NCI-H524 treated with DMSO at 0.1 percent for 48 hours (cell line): ENCODE measurements at regions not wholly inside any gene's neighbourhood (a gene's known extent, or its start where the extent isn't known, plus 50 kb on each side); places are given as distances from the start of the nearest gene placed in this dataset.

Source experiments
- DNase-seq: peaks from one replicate; lab custom pipeline; 2025; lab: John Stamatoyannopoulos, UW

GRCh38 chr6:40909811-40910210 lies 129.2 kb downstream of the UNC5CL start:
- DNase-seq, result no peak

GRCh38 chr6:40907198-40907701 lies 131.8 kb downstream of the UNC5CL start:
- no peak for DNase-seq

- no peak for DNase-seq
Measured at GRCh38 chr6:40906759-40907158, 132.3 kb downstream of the UNC5CL start.

- no peak for DNase-seq
Measured at GRCh38 chr6:40904583-40905194, 134.3 kb downstream of the UNC5CL start.

DNA sequence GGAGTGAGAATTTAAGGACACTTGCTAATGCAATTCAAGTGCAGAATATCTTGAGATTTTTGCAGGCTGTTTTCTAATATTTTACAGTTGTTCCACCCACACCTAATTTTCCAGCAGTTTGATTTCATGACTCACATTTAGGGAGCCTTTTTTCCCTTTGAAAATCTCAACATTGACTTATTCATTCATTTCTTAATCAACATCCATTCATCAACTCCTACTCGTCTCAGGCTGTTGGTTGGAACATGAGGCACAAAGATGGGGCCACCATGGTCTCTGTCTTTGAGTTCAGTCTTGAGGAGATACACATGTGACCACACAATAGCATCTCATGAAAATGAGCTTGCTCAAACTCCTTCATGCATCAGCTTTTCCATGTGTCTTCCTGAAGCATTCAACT lies 135.6 kb downstream of the UNC5CL start:
- no peak for DNase-seq

- no peak for DNase-seq
Measured at GRCh38 chr6:40901322-40902055, 137.5 kb downstream of the UNC5CL start.

DNA sequence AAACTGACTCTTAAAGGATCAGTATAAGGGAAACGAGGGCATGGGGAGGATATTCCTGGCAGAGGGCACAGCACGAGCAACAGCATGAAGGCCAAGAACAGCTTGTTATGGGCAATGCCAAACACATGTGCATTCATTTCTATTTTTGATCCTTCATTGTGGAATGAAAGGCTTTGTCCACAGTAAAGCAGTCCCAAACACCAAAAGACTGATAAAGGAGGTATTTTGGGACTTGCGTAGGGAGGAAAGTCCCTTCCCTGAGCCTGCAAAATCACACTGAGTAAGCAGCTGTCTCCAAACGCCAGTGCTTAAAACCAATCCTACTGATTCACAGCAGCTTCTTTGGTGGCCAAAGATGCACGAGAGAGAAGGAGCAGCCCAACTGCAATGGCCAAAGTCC lies 138.2 kb downstream of the UNC5CL start:
- DNase-seq, result no peak

DNA sequence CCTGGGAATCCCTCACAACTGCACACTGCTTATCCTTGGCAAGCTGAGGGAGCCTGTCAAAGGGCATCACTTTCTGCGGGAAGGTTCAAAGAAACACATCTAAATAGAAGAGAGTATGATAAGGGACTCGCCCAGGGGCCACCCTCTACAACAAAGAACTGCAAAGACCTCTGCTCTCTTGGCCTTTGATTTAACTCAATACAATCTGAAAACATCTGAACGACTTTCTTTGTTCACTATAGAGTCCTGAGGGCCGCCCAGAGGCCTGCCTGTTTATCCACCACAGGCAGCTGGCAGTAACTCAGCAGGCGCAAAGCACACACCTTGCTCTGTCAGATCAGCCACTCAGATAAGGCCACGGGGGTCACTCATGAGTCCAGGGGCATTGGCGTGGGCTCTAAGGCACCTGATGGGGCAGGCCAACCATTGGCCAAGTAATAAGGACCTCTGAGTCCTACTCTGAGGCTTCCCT lies 139.3 kb downstream of the UNC5CL start:
- DNase-seq, result no peak

GRCh38 chr6:40898073-40898472 lies 140.9 kb downstream of the UNC5CL start:
- DNase-seq, result no peak

- DNase-seq, result no peak
Measured at GRCh38 chr6:40897390-40898003, 141.5 kb downstream of the UNC5CL start.

GRCh38 chr6:40896696-40897095 lies 142.3 kb downstream of the UNC5CL start:
- no peak for DNase-seq

- DNase-seq, result no peak
Measured at GRCh38 chr6:40894962-40895799, 143.8 kb downstream of the UNC5CL start.

DNA sequence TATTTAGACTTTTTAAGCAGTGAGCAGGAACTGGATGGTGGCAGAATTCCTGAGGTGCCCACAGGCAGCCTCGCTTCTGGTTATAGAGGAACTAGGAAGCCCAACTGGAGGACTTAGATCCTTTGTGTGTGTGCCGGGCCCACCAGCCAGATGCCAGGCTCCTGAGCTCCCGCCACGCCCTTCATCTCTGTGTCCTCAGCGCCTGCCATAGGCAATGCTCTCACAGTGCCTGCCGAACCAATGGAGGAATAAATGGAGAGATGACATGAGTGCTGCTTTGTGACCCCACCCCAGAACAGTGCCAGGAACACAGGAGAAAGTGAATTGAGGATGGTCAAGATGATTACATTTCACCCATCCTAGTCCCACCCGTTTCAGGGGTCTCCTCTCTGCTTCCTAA lies 146.0 kb downstream of the UNC5CL start:
- no peak for DNase-seq

DNA sequence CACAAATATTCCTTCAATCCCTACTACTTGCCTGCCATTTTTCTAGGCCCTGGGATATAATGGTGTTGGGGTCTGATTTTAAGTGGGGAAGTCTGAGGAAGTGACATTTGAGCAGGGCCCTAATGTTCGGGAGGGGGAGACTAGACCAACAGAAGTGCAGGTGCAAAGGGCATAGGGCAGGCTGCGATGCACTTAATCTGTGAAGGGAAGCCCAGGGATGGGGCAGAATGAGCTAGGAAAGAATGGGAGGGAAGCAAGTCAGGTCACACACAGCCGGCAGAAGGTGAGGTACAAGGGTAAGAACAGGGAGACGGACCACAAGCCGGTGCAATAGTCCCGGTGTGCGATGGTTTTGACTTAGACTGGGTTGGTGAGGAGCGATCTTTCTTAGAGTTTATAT lies 146.8 kb downstream of the UNC5CL start:
- DNase-seq, result no peak

GRCh38 chr6:40891686-40892085 lies 147.3 kb downstream of the UNC5CL start:
- DNase-seq, result no peak

GRCh38 chr6:40891131-40891530 lies 147.9 kb downstream of the UNC5CL start:
- DNase-seq, result no peak

DNA sequence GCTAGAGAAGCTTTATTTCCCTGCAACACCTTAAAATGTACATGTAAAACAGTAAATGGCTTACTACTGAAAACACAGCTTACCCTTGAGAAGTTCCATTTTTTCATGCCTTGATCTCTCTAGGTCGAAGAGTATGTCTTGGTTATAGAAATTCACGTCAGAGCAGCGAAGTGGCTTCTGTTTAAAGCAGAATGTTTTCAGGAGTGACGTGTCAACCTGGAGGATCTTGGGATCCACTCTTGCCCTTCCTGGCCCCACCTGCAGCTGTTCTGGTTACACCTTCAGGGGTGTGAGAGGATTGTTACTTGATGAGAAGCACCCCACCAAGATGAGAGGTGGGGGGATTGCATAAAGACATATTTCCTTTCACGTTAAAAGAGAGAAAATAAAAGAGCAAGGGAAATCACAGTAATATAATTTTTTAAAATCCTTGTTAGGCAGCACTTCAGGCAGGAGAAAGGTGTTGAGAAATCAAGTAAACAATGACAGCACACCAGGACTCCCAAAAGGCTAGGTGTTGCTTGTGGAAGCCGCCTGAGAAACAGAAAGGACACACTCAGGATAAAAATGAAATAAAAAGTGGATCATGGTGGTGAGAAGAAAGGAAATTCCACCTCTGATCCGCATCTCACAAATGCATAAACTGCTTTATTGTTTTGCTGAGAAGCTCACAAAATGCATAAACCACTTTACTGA lies 149.7 kb downstream of the UNC5CL start:
- DNase-seq, result no peak

- no peak for DNase-seq
Measured at GRCh38 chr6:40888456-40888990, 150.5 kb downstream of the UNC5CL start.

- no peak for DNase-seq
Measured at GRCh38 chr6:40887792-40888340, 151.2 kb downstream of the UNC5CL start.

GRCh38 chr6:40887079-40887791 lies 151.8 kb downstream of the UNC5CL start:
- no peak for DNase-seq
